HG03196 (cell line): ENCODE measurements at regions not wholly inside any gene's neighbourhood (a gene's known extent, or its start where the extent isn't known, plus 50 kb on each side); places are given as distances from the start of the nearest gene placed in this dataset.
A peak's percentile ranks its signal among the peaks of the same experiment; 100 is the strongest.

Experiments used
- ATAC-seq: cut with Tn5 transposase; IDR thresholded peaks from one replicate; pipeline ENCODE4 v1.9.1; 2021; ENCODE audit not compliant: unreplicated experiment

DNA sequence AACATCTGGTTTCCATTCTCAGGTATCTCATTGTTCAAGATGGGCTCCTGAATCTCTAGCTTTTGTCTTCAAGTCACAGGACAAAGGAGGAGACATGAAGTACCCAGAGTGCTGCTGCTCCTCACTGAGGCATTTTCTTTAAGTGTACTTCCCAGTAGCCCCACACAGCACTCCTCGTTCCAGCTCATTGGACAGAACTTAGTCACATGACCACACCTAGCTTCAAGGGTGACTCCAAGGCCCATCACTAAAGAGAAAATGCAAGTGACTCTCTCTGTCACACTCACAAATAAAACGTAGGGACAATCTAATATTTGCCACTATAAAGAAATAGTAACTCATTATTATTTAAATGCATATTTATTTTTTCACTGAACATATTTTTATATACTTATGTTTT is 58.3 kb upstream of the NEUROD6 start:
- ATAC-seq: no peak

DNA sequence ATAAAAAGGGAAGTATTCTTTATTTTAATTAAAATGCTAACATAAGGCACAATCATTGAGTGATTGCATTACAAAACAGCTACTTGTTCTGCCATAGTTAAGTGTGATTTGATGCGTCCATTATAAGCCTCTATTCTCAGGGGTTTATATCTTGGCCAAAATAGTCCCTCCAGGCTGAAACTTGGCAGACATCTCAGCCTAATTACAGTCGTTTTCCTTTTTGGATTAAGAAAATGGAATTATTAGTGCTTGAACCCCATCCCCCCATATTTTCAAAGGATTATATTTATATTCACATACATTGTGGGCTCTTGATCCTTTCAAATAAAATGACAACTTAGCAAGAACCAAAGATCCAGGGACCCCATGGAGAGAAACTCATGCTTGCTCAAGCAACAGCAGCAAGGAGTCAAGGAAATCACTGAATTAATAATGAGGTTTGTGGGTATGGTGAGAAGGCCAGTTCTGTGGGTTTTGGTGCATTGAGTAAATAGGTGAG is 66.7 kb upstream of the NEUROD6 start:
- ATAC-seq: no peak

DNA sequence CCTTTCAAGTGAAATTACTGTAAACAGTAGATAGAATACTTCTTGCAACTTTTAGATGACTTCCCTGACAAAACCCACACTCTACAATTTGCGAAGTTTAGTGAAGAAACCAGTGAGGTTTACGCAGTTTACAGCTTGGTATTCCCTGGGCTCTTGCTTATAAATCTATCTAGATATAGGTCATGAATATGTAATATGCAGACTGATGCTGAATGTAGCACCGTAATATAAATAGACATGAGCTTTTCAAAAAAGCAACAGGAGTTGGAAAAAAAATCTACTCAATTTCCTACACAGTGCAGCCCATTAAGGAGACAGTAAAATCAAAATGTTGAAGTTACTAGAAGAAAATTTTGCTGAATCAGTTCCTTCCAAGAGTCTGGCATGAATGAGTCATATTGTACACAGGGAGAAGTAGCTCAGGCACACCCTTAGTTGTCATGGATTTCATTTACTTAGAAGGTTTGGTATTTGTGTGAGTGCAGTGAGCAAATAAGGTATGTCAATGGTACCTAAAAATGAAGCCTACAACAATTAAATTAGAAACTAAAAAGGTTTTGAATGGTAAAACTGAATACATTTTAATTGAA is 67.7 kb upstream of the NEUROD6 start:
- no peak for ATAC-seq

DNA sequence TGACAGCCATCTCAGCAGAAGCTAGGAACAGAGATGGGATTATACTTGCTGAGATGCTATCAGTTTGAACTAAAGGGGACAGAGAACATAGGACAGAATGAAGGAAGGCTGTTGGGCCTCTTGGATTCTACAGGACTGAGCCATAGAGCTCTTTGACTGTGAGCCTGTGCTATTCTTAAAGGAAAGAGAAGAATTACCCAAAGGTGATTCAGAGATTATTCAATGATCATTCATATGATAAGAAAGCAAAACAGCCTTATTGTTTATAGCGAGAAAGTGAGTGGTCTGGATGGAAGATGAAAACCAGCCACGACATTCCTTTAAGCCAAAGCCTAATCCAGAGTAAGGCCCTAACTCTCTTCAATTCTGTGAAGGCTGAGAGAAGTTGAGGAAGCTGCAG is 69.7 kb upstream of the NEUROD6 start:
- no peak for ATAC-seq

DNA sequence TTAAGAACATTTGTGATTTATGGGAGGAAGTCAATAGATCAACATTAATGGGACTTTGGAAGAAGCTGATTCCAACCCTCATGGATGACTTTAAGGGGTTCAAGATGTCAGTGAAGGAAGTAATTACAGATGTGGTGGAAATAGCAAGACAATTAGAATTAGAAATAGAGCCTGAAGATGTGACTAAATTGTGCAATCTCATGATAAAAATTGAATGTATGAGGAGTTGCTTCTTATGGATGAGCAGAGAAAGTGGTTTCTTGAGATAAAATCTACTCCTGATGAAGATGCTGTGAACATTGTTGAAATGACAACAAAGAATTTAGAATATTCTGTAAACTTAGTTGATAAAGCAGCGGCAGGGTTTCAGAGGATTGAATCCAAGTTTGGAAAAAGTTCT is 70.9 kb upstream of the NEUROD6 start:
- no peak for ATAC-seq

DNA sequence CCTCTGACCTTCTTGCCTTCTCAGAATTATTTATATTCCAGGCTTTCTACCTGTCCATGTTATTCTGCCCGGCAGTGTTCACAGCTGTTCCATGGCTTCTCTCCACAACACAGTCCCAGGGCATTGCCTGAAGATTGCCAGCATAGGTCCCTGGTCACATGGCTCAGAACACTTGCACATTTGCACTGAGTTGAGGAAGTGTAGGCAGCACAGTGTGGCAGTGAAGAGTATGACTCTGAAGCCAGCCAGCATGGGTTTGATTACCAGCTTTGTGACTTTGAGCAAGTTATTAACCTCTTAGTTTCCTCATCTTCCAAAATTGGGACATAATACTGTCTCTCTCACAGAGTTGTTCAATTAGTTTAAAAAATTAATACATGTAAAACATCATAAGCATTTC is 73.2 kb upstream of the NEUROD6 start:
- ATAC-seq: no peak

DNA sequence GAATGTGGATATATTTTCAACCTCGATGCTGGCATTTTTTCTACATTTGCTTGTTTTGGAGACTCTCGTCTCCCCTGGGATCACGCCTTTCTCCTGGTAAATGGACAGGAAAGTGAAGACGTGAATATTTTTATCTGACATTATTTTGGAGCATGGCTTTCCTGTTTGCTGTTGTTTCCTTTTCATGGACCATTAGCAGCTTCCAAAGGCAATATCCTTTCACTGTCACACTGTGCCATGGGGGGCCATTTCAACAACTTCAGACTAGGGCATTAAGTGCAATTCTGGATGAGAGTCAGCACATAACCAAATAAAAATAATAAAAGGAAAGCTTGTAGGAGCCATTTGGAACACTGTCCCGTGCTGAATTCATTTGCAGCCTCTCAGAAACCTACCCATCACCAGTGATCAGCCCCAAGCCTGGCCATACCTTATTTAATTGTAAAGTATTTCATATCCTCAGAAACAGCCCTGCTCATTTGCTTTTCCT is 75.9 kb upstream of the NEUROD6 start:
- ATAC-seq: no peak

DNA sequence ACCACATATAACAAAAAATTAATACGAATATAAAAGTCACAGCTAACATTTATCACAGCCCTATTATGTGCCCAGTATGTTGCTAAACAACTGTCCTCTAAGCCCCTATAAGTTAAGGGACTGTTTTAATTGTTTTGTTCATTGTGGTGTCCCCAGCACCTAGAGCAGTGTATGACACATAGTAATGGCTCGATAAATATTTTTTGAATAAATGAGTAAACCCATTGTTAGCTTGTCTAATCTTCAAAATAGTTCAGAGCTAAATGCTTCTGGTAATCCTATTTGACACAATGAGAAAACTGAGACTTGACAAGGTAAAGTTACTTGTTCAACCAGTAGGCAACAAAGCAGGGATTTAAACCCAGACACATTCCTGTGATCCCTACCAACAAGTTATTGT is 78.4 kb upstream of the NEUROD6 start:
- no peak for ATAC-seq

DNA sequence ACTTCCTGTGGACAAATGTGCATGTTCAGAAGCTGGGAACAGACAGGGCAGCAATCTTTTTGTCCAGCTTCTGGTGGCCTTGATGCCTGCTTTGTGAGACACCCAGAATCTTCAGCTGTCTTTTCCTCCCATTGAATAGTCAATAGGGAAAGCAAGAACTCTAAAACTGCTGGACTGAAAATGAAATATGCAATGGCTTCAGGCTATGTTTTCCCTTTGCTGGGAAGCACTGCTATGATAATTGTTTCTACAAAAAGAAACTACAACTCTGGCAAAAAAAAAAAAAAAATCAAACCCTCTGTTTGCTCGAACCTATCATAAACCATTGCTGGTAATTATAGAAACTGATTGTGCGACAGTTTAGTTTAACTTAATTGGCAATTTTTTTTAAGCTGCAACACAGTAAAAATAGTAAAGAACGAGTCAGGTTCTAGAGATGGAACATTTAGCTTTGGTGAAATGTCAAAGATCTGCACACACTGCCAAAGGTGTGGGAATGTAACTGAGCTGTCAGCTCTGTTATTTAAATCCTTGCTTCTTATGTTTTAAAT is 79.1 kb upstream of the NEUROD6 start:
- ATAC-seq: no peak

DNA sequence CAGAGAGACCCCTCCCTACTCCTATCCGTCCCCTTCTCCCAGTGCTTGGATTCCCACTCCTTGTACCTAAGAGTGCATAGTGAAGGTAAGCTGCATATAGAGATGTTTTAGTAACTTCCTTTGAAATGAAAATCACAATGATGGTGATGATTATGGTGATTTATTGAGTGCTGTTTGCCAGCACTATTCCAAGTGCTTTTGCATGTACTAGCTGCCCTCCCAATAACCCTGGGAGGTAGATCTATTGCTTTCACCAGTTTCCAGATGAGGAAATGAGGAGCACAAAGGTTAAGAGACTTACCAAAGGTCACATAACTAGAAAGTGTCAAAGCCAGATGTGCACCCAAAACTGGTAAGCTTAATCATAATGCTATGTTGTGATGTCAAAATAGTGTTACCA is 80.4 kb upstream of the NEUROD6 start:
- ATAC-seq: no peak

DNA sequence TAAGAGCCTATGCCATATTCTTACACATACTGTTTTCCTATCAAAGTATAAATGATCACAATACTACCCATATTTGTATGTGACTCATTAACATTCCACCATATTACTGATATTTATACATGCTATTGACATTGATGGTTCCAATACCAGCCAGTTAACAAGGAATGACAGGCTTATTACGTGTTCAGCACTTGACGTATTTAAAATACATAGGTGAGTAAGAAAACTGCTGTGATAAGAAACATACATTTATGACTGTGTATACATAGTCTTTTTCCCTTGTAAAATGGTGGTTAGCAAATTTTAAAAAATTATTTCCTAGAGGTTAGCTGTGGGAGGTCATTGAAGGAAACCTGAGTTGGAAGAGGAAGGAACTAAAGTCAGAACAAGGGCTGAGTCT is 81.1 kb upstream of the NEUROD6 start:
- no peak for ATAC-seq

DNA sequence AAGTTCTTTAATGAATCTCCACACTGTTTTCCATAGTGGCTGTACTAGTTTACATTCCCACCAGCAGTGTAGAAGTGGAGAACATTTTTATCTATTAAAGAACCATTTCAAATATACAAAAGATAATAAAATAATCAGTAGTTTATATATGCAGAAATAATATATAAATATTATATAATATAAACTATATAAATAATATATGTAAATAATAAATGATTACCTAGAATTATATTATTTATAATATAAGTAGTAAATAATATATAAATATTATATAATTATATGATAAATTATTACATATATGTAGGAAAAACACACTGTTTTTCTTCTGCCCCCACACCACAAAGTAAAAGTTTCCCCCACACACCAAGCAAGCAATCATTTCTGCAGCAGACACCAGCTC is 83.5 kb upstream of the NEUROD6 start:
- ATAC-seq: no peak

DNA sequence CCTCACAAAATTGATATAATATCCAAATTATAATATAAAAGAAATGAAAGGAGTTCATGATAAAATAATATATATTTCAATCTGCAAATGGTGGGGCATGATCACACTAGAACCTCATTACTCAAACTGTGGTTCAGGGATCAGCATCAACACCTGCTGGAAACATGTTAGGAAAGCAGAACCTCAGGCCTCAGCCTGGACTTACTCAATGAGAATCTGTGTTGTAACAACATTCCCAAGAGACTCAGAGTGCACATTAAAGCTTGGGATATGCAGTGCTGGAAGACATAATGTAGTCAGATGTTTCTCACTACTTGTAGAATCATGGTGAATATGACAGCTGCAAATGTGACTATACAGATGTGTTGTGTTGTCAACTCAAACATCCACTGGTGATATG is 81.7 kb upstream of the ITPRID1 start:
- ATAC-seq: no peak

DNA sequence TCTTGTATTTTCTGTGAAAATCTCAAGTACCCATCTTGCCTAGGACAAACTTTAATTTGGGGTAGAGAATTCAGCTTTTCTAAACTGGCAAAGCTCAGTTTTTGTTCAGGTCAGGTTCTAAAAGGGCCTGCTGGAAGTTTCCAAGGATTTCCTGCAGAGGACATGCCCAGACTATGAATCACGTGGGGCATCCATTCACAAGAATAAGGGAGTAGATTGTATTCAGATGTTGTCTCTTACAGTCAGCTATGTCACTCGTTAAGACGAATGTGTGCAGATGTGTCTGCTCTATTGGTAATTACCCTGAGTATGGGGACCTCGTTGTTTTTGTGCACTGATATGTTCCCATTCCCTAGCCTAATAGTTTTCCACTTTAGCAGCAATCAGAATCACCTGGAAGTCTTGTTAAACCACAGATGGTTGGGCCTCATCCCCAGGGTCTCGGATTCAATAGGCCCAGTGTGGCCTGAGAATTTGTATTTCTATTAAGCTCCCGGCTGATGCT is 81.0 kb upstream of the ITPRID1 start:
- ATAC-seq: no peak

DNA sequence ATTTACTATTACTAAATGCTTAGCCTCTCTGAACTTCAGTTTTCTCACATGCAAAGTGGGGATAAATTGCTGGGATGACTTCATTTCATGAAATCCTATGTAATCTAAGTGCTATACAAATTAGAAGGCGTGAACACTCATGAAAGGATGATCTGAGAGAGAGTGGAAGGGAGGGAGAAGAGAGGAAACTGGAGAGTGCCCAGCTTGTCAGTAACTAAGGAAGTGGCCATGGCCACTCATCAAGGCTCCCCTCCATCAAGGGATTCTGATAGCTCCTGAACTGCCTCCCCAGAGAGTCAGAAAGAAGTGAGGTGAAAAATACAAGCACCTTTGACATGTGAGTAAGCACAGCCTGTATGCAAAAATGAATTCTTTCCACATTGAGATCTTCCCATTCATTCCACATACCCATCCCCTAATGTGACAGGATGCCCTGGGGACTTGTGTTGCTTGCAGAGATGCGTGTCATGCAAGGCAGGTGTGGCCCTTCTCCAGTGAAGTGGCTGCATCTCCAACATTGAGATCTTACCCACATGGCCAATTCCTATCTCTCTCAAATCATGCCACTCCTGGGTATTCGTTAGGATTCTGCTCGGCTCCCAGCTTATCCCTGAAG is 76.5 kb upstream of the ITPRID1 start:
- no peak for ATAC-seq

DNA sequence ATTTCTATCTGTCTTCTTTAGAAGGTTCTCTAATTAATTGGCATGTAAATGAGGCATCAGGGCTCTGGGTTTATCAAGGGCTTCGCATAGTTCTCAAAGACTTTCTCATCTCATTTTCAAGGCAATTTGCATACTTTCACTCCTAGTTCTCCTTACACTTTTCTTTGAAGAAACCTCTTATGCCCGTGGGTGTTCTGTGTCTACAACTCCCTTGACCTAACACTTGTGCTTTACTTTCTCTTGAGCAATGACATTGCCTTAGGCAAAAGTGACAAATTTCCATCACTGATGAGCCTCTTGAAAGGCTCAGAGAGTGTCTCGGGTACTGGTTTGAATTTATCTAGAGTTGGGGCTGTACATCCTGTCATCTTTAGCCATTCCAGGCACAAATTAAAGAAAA is 74.7 kb upstream of the ITPRID1 start:
- no peak for ATAC-seq

DNA sequence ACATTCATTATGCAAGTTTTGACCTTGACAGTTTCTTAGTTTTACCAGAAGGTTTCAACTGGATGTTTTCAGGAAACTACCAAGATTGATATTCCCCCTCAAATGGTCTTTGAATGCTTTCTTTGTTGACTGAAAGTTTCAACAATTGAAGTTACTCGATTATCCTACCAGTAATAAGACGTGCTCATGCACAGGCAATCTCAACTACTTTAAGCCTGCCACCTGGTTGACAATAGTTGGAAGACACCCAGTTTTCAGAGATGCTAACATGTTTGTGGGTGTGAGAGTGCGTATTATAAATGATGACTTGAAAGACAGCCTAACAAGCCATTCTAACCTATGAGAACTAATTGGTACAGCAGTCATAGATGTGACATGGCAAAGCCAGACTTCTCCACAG is 73.4 kb upstream of the ITPRID1 start:
- ATAC-seq: no peak

DNA sequence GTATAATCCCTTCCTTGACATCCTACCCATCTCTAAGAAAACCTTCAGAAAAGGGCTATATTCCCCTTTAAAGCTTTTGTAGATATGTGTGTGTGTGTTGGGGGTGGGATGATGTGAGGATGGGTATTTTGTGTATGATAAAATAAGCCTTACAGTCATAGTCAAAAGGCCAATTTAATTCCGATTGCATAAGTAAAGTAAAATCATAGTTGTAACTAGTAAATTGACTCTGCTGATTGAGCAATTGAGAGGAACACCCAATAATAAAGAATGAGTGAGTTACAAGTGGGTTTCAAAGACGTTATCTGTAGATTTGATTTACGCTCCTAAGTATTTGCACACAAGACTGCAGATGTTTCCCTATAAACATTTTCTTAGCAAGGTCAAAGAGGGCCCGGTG is 71.3 kb upstream of the ITPRID1 start:
- no peak for ATAC-seq

DNA sequence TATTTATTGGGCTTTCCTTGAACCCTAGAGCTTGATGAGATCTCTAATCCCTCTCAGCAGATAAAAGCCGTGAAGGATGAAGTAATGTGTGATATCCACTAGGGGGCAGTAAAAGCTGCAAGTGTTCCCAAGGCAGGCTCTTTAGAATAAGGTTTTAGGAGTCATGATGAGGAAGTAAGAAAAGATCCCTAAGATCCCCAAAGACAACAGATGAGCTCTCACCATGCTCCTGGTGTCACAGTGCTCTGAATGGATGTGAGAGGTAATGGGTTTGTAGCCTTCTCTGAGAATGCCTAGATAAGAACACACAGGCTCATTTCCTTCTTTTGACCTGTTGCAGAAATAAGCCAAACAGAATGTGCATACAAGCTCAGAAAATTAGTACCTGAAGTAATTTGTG is 70.4 kb upstream of the ITPRID1 start:
- ATAC-seq: peak; percentile 77

DNA sequence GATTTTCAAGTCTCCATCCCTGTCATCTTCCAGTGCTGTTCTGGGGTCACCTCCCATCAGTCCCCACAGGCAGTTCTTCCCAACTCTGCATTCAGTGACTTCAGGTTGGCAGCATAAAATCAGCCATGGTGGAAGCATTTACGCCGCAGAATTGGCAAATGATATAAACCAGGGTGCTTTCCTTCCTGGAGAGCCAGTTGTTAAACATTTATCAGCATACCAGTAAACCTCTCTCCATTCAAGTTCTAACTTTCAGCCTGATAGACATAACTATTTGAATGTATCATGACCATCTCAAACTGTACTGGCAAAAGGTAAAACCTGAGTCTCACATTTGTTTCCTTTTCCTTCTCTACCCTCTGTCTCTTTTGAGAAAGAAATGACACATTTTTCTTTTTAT is 69.7 kb upstream of the ITPRID1 start:
- ATAC-seq: no peak

DNA sequence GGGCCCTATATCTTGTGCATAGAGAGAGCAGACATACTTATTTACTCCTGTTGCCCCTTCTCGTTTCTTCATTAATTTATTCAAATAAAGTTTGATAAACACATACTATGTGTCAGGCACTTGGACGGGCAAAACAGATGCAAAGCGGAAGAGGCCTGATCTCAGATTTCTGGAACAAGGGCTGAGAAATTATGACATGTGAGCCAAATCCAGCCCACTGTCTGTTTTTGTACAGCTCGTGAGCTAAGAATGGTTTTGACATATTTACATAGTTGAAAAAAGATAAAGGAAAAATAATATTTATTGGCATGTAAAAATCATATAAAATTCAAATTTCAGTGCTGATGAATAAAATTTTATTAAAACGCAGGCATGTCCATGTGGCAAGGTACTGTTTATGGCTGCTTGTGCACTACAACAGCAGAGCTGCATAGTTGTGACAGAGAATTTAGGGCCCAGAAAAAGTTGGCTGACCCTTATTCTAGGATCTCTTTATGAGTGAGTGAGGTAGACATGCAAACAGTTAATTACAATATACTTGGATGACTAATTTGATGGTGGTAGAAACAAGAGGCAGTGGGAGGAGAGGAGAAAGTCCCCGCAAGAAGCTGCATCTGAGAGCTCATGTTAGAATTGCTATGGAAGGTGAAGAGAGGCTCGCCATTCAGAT is 68.1 kb upstream of the ITPRID1 start:
- no peak for ATAC-seq

DNA sequence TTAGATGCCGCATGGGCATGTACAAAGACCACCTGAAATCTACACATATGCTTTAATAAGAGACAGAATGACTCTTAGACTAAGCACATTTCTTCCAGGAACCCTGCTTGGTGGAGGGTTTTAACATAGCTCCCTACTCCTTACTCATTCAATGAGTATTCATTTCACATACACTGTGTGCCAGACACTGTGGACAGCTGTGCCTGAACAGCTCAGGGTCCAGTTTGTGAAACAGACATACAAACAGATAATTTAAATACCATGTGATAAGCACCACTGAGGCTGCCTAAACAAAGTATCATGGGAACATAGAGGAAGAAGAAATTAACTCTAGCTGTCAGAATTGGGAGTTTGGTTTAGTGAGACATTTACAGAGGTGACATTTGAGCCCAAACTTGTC is 65.2 kb upstream of the ITPRID1 start:
- no peak for ATAC-seq
